ENCODE measurements at regions not wholly inside any gene's neighbourhood (a gene's known extent, or its start where the extent isn't known, plus 50 kb on each side); places are given as distances from the start of the nearest gene placed in this dataset.
"Not testable (repeated sequence)": the region's sequence is repeated elsewhere in the genome, so short reads cannot be mapped to it uniquely, and the experiment has no call there.

DNA sequence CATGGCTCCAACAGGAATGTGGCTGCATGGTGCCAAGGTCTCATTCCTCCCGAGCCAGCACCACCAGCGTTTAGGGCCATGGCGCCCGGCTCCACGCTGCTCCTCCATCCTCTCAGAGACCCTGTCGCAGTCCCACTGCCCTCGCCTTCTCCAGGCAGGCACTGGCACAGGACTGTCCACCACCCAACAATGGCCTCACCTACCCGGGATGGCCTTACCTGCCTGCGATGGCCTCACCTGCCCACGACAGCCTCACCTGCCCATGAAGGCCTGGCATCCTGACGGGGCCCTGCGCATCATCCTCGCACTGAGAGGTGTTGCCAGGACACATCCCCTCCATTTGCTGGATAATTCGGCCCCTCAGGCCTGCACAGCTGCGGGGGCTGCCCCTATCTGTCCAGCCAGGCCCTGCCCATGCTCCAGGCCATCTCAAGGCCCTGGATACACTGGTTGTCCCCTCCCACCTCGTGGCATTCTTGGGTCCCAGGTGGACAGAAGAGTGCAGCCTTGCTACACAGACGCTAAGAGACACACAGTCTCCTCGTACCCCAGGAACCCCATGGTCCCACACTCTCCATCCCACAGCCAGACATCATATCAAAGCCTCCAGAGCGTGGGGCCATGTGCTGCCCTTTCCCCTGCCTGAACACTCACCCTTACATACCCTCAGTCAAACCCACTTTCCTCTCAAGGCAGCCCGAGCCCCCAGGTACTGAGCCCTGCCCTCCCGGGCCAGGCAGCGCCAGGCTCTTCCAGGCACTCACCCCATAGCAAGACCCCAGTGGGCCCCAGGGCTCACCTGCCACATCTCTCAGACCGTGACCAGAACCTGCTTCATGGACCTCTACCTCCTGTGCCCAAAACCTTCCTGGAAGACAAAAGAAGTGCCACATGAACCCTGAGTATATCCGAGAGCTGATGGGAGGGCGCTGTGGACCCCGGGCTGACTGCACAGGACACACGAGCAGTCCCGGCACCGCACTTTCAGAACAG lies 268.6 kb downstream of the EIPR1 start:
- Histone ChIP-seq H3K4me3 (ENCODE audit: low read length) (no peak overlapping the region), H3K4me1 (ENCODE audit: low read length) (no peaks in the 10 kb centered on the region), H3K27ac (ENCODE audit: low read length) (no peak overlapping the region), H3K9ac (ENCODE audit: low read length) (no peak overlapping the region), H3K9me3 (ENCODE audit: insufficient read depth, low read length) (no peaks in the 10 kb centered on the region), H2AFZ (ENCODE audit: low read depth, low read length) (no peak overlapping the region), H3K27me3 (ENCODE audit: low read depth, low read length) (no peaks in the 10 kb centered on the region), H3K4me2 (ENCODE audit: low read length) (no peak overlapping the region), H4K20me1 (ENCODE audit: insufficient read depth, low read length) (no peaks in the 10 kb centered on the region), H3K36me3 (replicated peaks; ENCODE audit: low read depth, low read length) (no peaks in the 10 kb centered on the region), H3K79me2 (ENCODE audit: low read length) (no peaks in the 10 kb centered on the region)
- TF ChIP-seq EZH2phosphoT487 (IDR thresholded peaks at IDR 0.05; ENCODE audit: low read depth) (no peak), CTCF (IDR thresholded peaks at IDR 0.05; ENCODE audit: low read depth, low read length) (no peak)

- Histone ChIP-seq H3K27me3 (ENCODE audit: low read depth, low read length) (no peaks in the 10 kb centered on the region; the same call in 1 of the 2 replicates), H3K36me3 (replicated peaks; ENCODE audit: low read depth, low read length) (no peaks in the 10 kb centered on the region), H3K4me2 (ENCODE audit: low read length) (no peak overlapping the region), H3K4me1 (ENCODE audit: low read length) (no peaks in the 10 kb centered on the region), H3K4me3 (ENCODE audit: low read length) (no peak overlapping the region), H2AFZ (ENCODE audit: low read depth, low read length) (no peak overlapping the region), H3K9ac (ENCODE audit: low read length) (no peak overlapping the region), H3K79me2 (ENCODE audit: low read length) (no peaks in the 10 kb centered on the region), H4K20me1 (ENCODE audit: insufficient read depth, low read length) (no peaks in the 10 kb centered on the region), H3K9me3 (ENCODE audit: insufficient read depth, low read length) (no peaks in the 10 kb centered on the region), H3K27ac (ENCODE audit: low read length) (no peak overlapping the region)
- no peak for TF ChIP-seq EZH2phosphoT487 (IDR thresholded peaks at IDR 0.05; ENCODE audit: low read depth)
- TF ChIP-seq CTCF (IDR thresholded peaks at IDR 0.05; ENCODE audit: low read depth, low read length): no peak
Observed at GRCh38 chr2:3108105-3108504, 269.5 kb downstream of the EIPR1 start.

GRCh38 chr2:3107567-3107966 lies 270.1 kb downstream of the EIPR1 start:
- Histone ChIP-seq H3K9ac (ENCODE audit: low read length) (no peak overlapping the region), H3K9me3 (ENCODE audit: insufficient read depth, low read length) (no peaks in the 10 kb centered on the region), H3K36me3 (replicated peaks; ENCODE audit: low read depth, low read length) (no peaks in the 10 kb centered on the region), H3K27ac (ENCODE audit: low read length) (no peak overlapping the region), H3K27me3 (ENCODE audit: low read depth, low read length) (no peaks in the 10 kb centered on the region; the same call in 1 of the 2 replicates), H3K79me2 (ENCODE audit: low read length) (no peaks in the 10 kb centered on the region), H3K4me2 (ENCODE audit: low read length) (no peak overlapping the region), H2AFZ (ENCODE audit: low read depth, low read length) (no peak overlapping the region), H4K20me1 (ENCODE audit: insufficient read depth, low read length) (no peaks in the 10 kb centered on the region), H3K4me3 (ENCODE audit: low read length) (no peak overlapping the region), H3K4me1 (ENCODE audit: low read length) (no peaks in the 10 kb centered on the region)
- TF ChIP-seq CTCF (IDR thresholded peaks at IDR 0.05; ENCODE audit: low read depth, low read length): no peak
- TF ChIP-seq EZH2phosphoT487 (IDR thresholded peaks at IDR 0.05; ENCODE audit: low read depth): no peak

DNA sequence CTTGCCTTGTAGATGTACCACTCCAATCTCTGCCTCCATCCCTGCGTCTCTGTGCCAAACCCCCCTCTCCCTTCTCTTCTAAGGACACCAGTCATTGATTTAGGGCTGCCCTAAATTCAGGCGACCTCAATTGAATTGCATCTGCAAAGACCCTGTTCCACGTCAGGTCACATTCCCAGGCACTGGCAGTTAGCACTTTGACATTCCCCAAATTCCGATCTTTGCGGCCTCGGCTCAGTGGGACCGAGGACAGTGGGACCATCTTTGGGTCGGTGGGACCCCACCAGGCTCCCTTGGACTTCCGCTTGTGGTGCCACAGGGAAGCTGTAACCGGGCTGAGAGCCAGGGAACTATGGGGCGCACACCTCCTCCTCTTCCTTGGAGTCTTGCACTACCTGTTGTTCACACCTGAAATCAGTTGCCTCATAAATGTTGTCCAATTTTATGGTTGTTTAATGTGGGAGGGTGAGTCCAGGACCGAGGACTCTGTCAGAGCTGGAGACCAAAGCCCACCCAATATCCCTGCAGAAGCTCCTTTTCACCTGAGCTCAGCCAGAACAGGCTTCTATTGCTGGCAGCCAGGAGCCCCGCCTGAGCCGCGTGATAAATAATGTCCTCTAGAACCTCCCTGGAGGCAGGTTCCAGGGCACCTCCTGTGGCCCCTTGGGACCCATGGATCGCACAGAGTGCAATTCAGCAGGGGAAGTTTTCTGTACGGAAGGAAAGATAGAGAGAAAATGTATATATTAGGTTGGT lies 271.6 kb downstream of the EIPR1 start:
- Histone ChIP-seq H3K4me3 (ENCODE audit: low read length) (no peak overlapping the region), H3K27me3 (ENCODE audit: low read depth, low read length) (no peaks in the 10 kb centered on the region; the same call in 1 of the 2 replicates), H3K79me2 (ENCODE audit: low read length) (no peaks in the 10 kb centered on the region), H4K20me1 (ENCODE audit: insufficient read depth, low read length) (no peaks in the 10 kb centered on the region), H3K4me1 (ENCODE audit: low read length) (no peaks in the 10 kb centered on the region), H3K9ac (ENCODE audit: low read length) (no peak overlapping the region), H2AFZ (ENCODE audit: low read depth, low read length) (no peak overlapping the region), H3K4me2 (ENCODE audit: low read length) (no peak overlapping the region), H3K27ac (ENCODE audit: low read length) (no peak overlapping the region), H3K9me3 (ENCODE audit: insufficient read depth, low read length) (no peaks in the 10 kb centered on the region), H3K36me3 (replicated peaks; ENCODE audit: low read depth, low read length) (no peaks in the 10 kb centered on the region)
- TF ChIP-seq EZH2phosphoT487 (IDR thresholded peaks at IDR 0.05; ENCODE audit: low read depth) (no peak), CTCF (IDR thresholded peaks at IDR 0.05; ENCODE audit: low read depth, low read length) (no peak)

DNA sequence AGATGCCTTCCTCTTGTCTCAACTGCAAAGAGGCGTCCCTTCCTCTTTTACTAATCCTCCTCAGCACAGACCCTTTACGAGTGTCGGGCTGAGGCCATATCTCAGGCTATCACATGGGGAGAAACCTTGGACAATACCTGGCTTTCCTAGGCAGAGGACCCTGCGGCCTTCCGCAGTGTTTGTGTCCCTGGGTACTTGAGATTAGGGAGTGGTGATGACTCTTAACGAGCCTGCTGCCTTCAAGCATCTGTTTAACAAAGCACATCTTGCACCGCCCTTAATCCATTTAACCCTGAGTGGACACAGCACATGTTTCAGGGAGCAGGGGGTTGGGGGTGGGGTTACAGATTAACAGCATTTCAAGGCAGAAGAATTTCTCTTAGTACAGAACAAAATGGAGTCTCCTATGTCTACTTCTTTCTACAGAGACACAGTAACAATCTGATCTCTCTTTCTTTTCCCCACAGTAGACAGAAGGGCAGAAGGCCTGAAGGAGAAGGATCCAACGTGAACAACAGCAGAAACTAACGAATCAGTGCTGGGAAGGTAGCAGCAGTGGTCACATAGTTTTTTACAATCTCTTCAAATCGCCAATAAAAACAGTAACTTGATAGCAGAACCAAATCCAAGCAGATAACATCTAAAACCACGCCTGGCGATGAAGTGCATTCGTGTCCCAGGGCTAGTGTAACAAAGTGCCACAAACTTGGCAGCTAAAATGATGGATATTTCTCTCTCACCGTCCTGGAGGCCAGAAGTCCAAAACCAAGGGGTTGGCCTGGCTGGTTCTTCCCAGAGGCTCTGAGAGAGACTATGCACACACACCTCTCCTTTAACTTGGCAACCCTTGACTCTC lies 272.4 kb downstream of the EIPR1 start:
- not testable (repeated sequence) for H3K9ac ChIP-seq (ENCODE audit: low read length); H3K4me1 ChIP-seq (ENCODE audit: low read length); H3K27me3 ChIP-seq (ENCODE audit: low read depth, low read length); H3K9me3 ChIP-seq (ENCODE audit: insufficient read depth, low read length); H3K79me2 ChIP-seq (ENCODE audit: low read length); H3K36me3 ChIP-seq (replicated peaks; ENCODE audit: low read depth, low read length); H3K4me2 ChIP-seq (ENCODE audit: low read length); H3K27ac ChIP-seq (ENCODE audit: low read length); H4K20me1 ChIP-seq (ENCODE audit: insufficient read depth, low read length); H2AFZ ChIP-seq (ENCODE audit: low read depth, low read length); H3K4me3 ChIP-seq (ENCODE audit: low read length)
